Panc1 (cell line): ENCODE measurements at regions not wholly inside any gene's neighbourhood (a gene's known extent, or its start where the extent isn't known, plus 50 kb on each side); places are given as distances from the start of the nearest gene placed in this dataset.

Source experiments
- ATAC-seq: fragments of 200-7000 bp; cut with Tn5 transposase; 2 replicates; pipeline ENCODE4 v1.9.1; 2020; ENCODE audit warnings: mild to moderate bottlenecking, moderate library complexity
- BruUV-seq: library from RNA; stranded (reverse); fragments of 400-500 nt; replicated peaks from 2 replicates; lab custom pipeline; 2021; lab: Mats Ljungman, UMichigan
- CTCF ChIA-PET: fragments of 300-600 bp; sonication (Branson Sonifier 250); formaldehyde crosslinking; loops from one replicate; lab custom pipeline; 2022; ENCODE audit warnings: antibody characterized with exemption; lab: Charles Lee
- POLR2A ChIA-PET: fragments of 300-600 bp; sonication (Branson Sonifier 250); formaldehyde crosslinking; loops from one replicate; lab custom pipeline; 2022; ENCODE audit warnings: antibody characterized with exemption; lab: Charles Lee
- DNase-seq: peaks from one replicate; pipeline ENCODE4 v3.0.0-alpha.2; 2010; ENCODE audit warnings: low read depth, low spot score
- H3K27ac ChIP-seq: 2 replicates; pipeline ENCODE4 v1.5.1; 2011; ENCODE audit warnings: mild to moderate bottlenecking, low read length, inconsistent platforms
- H3K27me3 ChIP-seq: fragments of 200-500 bp; sonication (Bioruptor generic); 2 replicates; pipeline ENCODE4 v1.6.0; 2014; ENCODE audit warnings: low read length, inconsistent platforms; ENCODE audit not compliant: control insufficient read depth, insufficient read depth
- H3K36me3 ChIP-seq: fragments of 200-500 bp; sonication (Bioruptor generic); 2 replicates; pipeline ENCODE4 v1.5.1; 2014; ENCODE audit warnings: inconsistent platforms, mild to moderate bottlenecking, low read length, moderate library complexity; ENCODE audit not compliant: control insufficient read depth, insufficient read depth
- H3K4me1 ChIP-seq: 2 replicates; pipeline ENCODE4 v1.5.1; 2011; ENCODE audit warnings: inconsistent platforms, mild to moderate bottlenecking, low read length, moderate library complexity; ENCODE audit not compliant: control insufficient read depth, insufficient read depth
- H3K4me3 ChIP-seq, 2 experiments: 2 replicates each; pipeline ENCODE4 v1.5.1; 2011 to 2012; ENCODE audit warnings: low read depth in 2 of 2, low read length in 2 of 2, mild to moderate bottlenecking in 2 of 2, inconsistent platforms in 1 of 2, moderate library complexity in 1 of 2
- H3K9me3 ChIP-seq: fragments of 200-500 bp; sonication (Bioruptor generic); 2 replicates; pipeline ENCODE4 v1.5.1; 2014; ENCODE audit warnings: low read depth, mild to moderate bottlenecking, inconsistent platforms, low read length, moderate library complexity; ENCODE audit not compliant: control insufficient read depth, insufficient read depth
- CTCF ChIP-seq: fragments of 450-650 bp; IDR thresholded peaks from 2 replicates; pipeline ENCODE4 v1.5.1; 2017; ENCODE audit warnings: mild to moderate bottlenecking
- POLR2AphosphoS5 ChIP-seq: IDR thresholded peaks from 2 replicates; pipeline ENCODE4 v1.6.1; 2012; ENCODE audit warnings: mild to moderate bottlenecking, low read depth, low read length, moderate library complexity
- REST ChIP-seq, 2 experiments: IDR thresholded peaks; 2 replicates each; pipeline ENCODE4 v1.6.1; 2011 to 2012; ENCODE audit warnings: low read depth in 2 of 2, control low read depth in 1 of 2, low read length in 1 of 2, mild to moderate bottlenecking in 1 of 2, moderate library complexity in 1 of 2; ENCODE audit not compliant: insufficient read depth in 1 of 2
- SIN3A ChIP-seq: IDR thresholded peaks from 2 replicates; pipeline ENCODE4 v1.6.1; 2012; ENCODE audit warnings: low read depth, mild to moderate bottlenecking, low read length, moderate library complexity, borderline replicate concordance; ENCODE audit not compliant: insufficient read depth
- TCF7L2 ChIP-seq: IDR thresholded peaks from 2 replicates; pipeline ENCODE4 v1.6.1; 2011; ENCODE audit warnings: mild to moderate bottlenecking, low read depth, low read length, inconsistent platforms
- in situ Hi-C: cut with HindIII; loops from 2 replicates; pipeline ENCODE4 v1.10.0; 2016; ENCODE audit warnings: low sequenced_read_pairs, low pct_unique_long_range_greater_than_20kb
- intact Hi-C: fragments of 100-400 bp; cut with micrococcal nuclease; formaldehyde crosslinking; loops from one replicate; pipeline ENCODE4 v1.10.0; 2022; ENCODE audit not compliant: unreplicated experiment

- no TSS peak for BruUV-seq
- in situ Hi-C loops (no loop called here), intact Hi-C loops (no loop called here)
- ChIA-PET POLR2A (no interaction called here), CTCF (no interaction called here)
- Histone ChIP-seq H3K4me1 (no peaks in the 10 kb centered on the region), H3K9me3 (0 out of 2 replicates have a peak, but pooled peaks cover 4% of the 10 kb centered on the region), H3K36me3 (no peaks in the 10 kb centered on the region), H3K27me3 (no peaks in the 10 kb centered on the region), H3K27ac (no peak overlapping the region), H3K4me3 (no peak overlapping the region)
- no peak for ATAC-seq
- TF ChIP-seq CTCF (no peak), POLR2AphosphoS5 (no peak), REST (IDR thresholded peaks at IDR 0.05; ENCODE audit: insufficient read depth in 1 of 2, low read depth in 2 of 2, low read length in 1 of 2) (no peak), SIN3A (no peak), TCF7L2 (no peak)
- no peak for DNase-seq
Measured at GRCh38 chr14:56351861-56352260, 227.7 kb upstream of the TMEM260 start.

GRCh38 chr14:56352999-56353398 is 226.6 kb upstream of the TMEM260 start:
- ATAC-seq: no peak
- in situ Hi-C loops: no loop called here
- no peaks in the 10 kb centered on the region for H3K27me3 ChIP-seq
- no TSS peak for BruUV-seq
- H3K27ac ChIP-seq: no peak overlapping the region
- DNase-seq: no peak
- TF ChIP-seq SIN3A (no peak), REST (IDR thresholded peaks at IDR 0.05; ENCODE audit: insufficient read depth in 1 of 2, low read depth in 2 of 2, low read length in 1 of 2) (no peak), TCF7L2 (no peak), CTCF (no peak), POLR2AphosphoS5 (no peak)
- H3K4me1 ChIP-seq: no peaks in the 10 kb centered on the region
- H3K4me3 ChIP-seq: no peak overlapping the region
- intact Hi-C loops: no loop called here
- CTCF ChIA-PET: no interaction called here
- H3K9me3 ChIP-seq: 0 out of 2 replicates have a peak, but pooled peaks cover 4% of the 10 kb centered on the region
- H3K36me3 ChIP-seq: no peaks in the 10 kb centered on the region
- POLR2A ChIA-PET: no interaction called here
